ENCODE measurements at regions not wholly inside any gene's neighbourhood (a gene's known extent, or its start where the extent isn't known, plus 50 kb on each side); places are given as distances from the start of the nearest gene placed in this dataset.

- DNase-seq, result no peak
Observed at GRCh38 chr2:120576509-120577474, 158.9 kb upstream of the GLI2 start.

DNA sequence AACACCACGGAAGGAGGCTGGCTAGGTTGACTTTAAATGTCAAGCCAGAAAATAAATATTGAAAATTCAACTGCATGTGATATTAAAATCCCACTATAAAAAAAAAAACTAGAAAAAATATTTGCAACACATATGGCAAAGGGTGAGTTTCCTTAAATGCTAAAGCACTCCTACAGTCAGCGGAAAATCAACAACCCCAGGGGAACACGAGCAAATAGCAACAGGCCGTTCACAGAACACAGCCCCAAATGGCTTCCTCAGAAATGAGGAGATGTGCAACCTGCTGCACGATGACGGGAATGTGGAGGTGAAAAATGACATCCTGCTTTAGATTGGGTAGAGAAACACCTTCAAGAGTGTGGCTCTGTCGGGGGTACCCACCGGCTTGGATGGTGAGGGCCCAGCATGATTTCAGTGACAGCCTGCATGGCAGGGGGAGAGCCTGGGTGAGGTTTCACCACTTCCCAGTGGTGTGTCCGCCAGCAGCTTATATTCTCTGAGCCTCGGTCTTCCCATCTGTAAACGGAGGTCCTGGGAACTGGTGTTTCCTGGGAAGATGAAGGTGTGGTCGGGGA, 157.9 kb upstream of the GLI2 start:
- no peak for DNase-seq

DNA sequence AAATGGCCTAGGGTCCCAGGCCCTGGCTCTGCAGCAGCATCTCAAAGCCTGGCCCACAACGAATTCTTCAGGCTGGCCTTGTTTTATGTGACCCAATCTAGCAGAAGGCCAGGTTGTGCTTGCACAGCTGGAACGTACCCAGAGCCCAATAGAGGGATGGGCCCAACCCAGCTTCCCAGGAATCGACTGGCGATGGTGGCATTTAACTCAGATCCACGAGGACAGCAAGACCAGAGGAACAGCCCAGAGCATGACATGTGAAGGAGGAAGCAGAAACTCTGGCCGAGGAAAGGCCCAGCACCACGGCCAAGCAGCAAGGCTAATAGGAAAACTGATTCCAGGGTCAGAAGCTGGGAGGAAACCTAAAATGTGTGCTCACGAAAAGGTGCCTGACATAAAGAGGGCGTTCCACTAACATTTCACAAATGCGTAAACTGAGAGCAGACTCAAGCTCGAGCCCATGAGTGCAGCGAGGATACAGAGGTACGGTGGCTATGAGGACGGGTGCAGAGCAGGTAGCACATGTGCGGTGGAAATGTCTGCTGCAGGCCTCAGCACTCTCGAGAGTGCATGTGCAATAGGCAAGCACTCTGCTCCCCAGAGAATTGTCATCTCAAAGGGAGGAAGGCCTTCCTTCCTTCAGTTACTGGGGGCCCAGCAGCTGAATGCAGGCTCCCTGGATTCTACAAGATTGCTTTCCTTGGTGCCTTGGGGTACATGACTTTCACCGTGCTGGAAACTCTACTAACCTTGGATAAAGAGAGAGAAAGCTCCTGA, 156.9 kb upstream of the GLI2 start:
- DNase-seq, result no peak

GRCh38 chr2:120579916-120580685, 155.6 kb upstream of the GLI2 start:
- DNase-seq, result no peak

GRCh38 chr2:120580709-120581108, 155.0 kb upstream of the GLI2 start:
- no peak for DNase-seq

DNA sequence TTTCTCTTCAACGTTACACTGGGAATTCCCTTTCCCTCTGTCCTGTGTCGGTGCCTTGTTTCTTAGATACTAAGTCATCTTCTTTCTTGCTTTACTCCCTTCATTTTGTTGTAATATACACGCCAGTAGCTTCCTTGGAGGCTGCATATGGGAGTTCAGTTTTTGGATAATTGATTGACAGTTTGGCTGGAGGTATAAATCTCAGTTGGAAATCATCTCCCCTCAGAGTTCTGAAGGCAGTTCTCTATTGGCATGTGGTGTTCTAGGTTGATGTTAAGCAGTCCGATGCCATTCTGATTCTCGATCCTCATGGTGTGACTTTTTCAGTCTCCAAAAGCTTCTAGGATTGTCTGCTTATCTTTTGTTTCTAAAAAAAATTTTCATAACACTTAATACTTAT, 152.5 kb upstream of the GLI2 start:
- DNase-seq, result no peak

DNA sequence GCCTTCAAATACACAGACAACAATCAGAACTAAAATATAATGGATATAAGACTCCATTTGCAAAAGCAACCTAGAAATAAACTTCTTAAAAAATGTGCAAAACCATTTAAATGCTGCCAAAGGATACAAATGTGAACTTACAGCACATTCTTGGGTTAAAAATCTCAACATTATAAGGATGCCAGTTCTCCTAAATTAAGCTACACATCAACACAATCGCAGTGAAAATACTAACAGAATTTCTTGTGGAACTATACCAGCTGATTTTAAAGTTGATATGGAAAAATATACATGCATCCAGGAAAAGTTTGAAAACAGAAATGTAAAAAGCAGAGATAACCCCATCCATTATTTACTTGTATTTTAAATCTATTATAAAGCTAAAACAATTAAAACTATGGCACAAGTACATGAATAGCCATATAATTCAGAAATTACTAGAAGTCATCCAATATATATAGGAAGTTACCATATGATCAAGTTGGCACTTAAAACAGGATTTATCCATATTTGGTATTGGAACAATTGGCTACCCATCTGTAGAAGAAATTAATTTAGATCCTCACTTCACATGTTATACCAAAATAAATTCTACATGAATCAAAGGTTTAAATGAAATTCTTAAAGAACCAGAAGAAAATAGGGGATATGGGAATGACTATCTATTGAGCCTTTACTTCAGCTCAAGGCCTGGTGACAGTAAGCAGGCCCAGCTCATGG, 151.7 kb upstream of the GLI2 start:
- DNase-seq, result no peak

GRCh38 chr2:120586507-120587278, 149.0 kb upstream of the GLI2 start:
- DNase-seq, result no peak

GRCh38 chr2:120587279-120587996, 148.2 kb upstream of the GLI2 start:
- DNase-seq, result no peak

DNA sequence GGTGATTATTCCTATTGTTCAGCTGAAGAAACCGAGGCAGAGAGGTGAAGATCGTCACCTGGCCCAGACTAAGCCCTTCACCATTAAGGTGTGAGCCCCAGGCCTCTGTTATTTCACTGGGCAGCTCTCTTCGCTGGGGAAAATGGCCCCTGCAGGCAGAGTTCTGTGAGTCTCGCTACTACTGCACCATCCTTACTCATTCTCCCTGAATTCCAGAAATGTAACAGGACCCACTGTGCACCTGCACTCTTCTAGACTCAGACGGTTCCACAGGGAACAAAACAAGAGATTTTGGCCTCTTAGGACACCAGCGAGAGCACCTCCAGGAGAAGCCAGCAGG, 147.7 kb upstream of the GLI2 start:
- no peak for DNase-seq

GRCh38 chr2:120589771-120590608, 145.7 kb upstream of the GLI2 start:
- DNase-seq, result no peak

- no peak for DNase-seq
Observed at GRCh38 chr2:120590841-120591240, 144.8 kb upstream of the GLI2 start.

DNA sequence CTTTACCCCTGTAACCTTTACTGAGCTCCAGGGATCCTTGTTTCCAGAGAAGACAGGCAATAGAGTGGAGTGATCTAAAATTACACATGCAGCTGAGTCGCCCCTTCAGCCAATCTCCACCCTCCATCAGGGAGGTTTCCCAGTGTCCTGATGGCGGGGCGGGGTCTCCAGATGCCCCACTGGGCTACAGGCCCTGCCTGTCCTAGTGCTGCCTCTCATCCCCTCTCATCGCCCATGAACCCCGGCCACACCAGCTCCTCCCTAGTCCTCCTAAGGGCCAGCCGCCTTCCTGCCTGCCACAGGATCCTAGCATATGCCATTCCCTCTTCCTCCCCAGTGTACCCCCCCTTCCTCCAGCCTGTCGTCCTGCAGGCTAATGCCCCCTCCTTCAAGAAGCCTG, 144.1 kb upstream of the GLI2 start:
- no peak for DNase-seq

DNA sequence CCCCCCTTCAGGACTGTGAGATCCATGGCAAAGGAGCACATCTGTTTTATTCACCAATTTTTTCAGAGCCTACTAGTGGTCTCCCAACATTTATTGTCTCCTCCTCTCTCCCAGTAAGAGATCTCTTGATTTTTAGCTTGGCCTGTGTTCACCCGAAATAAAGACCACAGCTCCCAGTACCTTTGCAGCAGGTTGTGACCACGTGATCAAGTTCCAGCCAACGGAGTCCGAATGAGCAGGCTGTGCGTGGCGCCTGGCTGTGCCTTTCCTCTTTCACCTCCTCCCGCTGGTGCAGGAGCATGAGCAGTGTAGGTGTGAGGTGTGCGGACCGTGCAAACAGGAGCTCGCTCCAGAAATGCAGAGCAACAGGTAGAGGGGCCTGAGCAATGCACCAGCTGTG, 143.6 kb upstream of the GLI2 start:
- no peak for DNase-seq

- DNase-seq, result no peak
Observed at GRCh38 chr2:120593921-120594686, 141.6 kb upstream of the GLI2 start.

- DNase-seq, result no peak
Observed at GRCh38 chr2:120594856-120595685, 140.6 kb upstream of the GLI2 start.

- no peak for DNase-seq
Observed at GRCh38 chr2:120595739-120596138, 139.9 kb upstream of the GLI2 start.

- no peak for DNase-seq
Observed at GRCh38 chr2:120596191-120596811, 139.4 kb upstream of the GLI2 start.

Data from SHP77 (cell line).